ENCODE measurements at regions not wholly inside any gene's neighbourhood (a gene's known extent, or its start where the extent isn't known, plus 50 kb on each side); places are given as distances from the start of the nearest gene placed in this dataset.
A peak's percentile ranks its signal among the peaks of the same experiment; 100 is the strongest.

DNA sequence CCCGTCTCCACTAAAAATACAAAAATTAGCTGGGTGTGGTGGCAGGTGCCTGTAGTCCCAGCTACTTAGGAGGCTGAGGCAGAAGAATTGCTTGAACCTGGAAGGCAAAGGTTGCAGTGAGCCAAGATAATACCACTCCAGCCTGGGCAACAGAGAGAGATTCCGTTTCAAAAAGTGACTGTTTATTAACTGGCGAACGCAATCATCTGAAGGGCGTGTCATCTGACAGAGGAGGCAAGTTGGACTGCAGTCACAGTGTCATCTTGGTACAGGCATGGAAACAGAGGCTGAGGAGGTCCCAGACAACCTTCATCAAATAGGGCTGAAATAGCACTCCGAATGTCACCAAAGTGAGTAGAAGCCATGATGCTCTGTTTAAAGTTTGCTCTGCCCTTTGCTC, 75.3 kb upstream of the NFE2L3 start:
- ChIA-PET CTCF (interaction anchor here (0.7 kb wide), 1 partner anchor 36 kb away, joined by 3 read pairs; no protein-coding TSS in a partner anchor), POLR2A (ENCODE audit: low non-redundant PET) (no interaction called here)
- no peak overlapping the region for H3K27ac ChIP-seq
- no peak for DNase-seq (ENCODE audit: low spot score)
- TF ChIP-seq, protein P1, sequence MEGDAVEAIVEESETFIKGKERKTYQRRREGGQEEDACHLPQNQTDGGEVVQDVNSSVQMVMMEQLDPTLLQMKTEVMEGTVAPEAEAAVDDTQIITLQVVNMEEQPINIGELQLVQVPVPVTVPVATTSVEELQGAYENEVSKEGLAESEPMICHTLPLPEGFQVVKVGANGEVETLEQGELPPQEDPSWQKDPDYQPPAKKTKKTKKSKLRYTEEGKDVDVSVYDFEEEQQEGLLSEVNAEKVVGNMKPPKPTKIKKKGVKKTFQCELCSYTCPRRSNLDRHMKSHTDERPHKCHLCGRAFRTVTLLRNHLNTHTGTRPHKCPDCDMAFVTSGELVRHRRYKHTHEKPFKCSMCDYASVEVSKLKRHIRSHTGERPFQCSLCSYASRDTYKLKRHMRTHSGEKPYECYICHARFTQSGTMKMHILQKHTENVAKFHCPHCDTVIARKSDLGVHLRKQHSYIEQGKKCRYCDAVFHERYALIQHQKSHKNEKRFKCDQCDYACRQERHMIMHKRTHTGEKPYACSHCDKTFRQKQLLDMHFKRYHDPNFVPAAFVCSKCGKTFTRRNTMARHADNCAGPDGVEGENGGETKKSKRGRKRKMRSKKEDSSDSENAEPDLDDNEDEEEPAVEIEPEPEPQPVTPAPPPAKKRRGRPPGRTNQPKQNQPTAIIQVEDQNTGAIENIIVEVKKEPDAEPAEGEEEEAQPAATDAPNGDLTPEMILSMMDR (conservative IDR thresholded peaks at IDR 0.05; ENCODE audit: low read depth): no peak

- peak; percentile 48 for DNase-seq (ENCODE audit: low spot score)
- POLR2A ChIA-PET (ENCODE audit: low non-redundant PET): no interaction called here
- TF ChIP-seq, protein P1 (conservative IDR thresholded peaks at IDR 0.05; ENCODE audit: low read depth): peak; percentile 24
- no peak overlapping the region for H3K27ac ChIP-seq
- CTCF ChIA-PET: interaction anchor here (0.5 to 1.2 kb wide), 5 partner anchors 77 to 1157 kb away, joined by 3 to 4 read pairs (median 3); no protein-coding TSS in a partner anchor
Measured at GRCh38 chr7:26078437-26079336, 73.3 kb upstream of the NFE2L3 start.

DNA sequence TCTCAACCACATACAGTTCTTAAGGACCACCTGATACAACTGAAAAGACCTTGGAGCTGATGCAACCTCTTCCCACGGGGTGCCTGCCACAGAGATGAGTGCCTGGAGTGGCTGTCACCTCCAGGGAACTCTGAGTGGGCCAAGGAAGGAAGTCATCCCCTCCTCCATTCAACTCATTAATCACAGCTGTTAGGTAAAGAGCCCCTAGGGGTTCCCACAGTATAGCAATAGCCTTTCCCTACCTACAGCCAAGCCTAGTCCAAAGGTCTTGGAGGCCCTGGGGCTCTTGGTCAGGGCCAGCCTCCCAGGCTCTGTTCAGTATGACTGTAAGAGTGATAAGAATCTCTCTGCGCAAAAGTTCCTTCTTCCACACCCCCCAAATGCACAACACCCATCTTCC, 70.4 kb upstream of the NFE2L3 start:
- DNase-seq (ENCODE audit: low spot score): no peak
- ChIA-PET CTCF (no interaction called here), POLR2A (ENCODE audit: low non-redundant PET) (no interaction called here)

GRCh38 chr7:26083113-26083512, 68.9 kb upstream of the NFE2L3 start:
- CTCF ChIA-PET: interaction anchor here (1.3 kb wide), 1 partner anchor 282 kb away, joined by 3 read pairs; no protein-coding TSS in a partner anchor

More for the DNA sequence above, 70.4 kb upstream of the NFE2L3 start:
- TF ChIP-seq, protein P1 (conservative IDR thresholded peaks at IDR 0.05; ENCODE audit: low read depth): no peak
- H3K27ac ChIP-seq: no peak overlapping the region

DNA sequence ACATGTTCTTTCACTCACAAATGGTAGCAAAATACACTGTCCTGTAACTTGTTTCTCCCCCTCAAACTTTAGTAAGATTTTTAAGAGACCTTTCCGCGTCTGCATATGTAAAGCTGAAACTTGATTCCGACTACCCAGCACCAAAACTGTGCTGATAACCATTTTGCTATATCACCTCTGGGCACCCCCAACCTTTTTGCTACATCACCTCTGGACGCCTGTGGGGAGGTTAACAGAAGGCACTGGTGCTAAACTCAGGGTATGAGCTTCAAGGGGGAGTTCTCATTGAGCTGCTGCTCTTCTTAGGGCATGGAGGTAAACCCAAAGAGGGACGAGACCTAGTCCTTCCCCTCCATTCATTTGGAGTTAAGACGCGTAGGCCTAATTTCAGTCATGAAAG, 67.6 kb upstream of the NFE2L3 start:
- ChIA-PET CTCF (no interaction called here), POLR2A (ENCODE audit: low non-redundant PET) (no interaction called here)
- TF ChIP-seq, protein P1 (conservative IDR thresholded peaks at IDR 0.05; ENCODE audit: low read depth): no peak
- DNase-seq (ENCODE audit: low spot score): no peak
- H3K27ac ChIP-seq: no peak overlapping the region

More at GRCh38 chr7:26083113-26083512, 68.9 kb upstream of the NFE2L3 start:
- TF ChIP-seq, protein P1 (conservative IDR thresholded peaks at IDR 0.05; ENCODE audit: low read depth): no peak
- POLR2A ChIA-PET (ENCODE audit: low non-redundant PET): no interaction called here
- H3K27ac ChIP-seq: no peak overlapping the region
- DNase-seq (ENCODE audit: low spot score): peak; percentile 56

GRCh38 chr7:26085771-26086170, 66.2 kb upstream of the NFE2L3 start:
- H3K27ac ChIP-seq: no peak overlapping the region
- ChIA-PET POLR2A (ENCODE audit: low non-redundant PET) (no interaction called here), CTCF (interaction anchor here (0.6 to 0.7 kb wide), 2 partner anchors 113 to 671 kb away, joined by 3 to 4 read pairs; no protein-coding TSS in a partner anchor)
- no peak for DNase-seq (ENCODE audit: low spot score)
- TF ChIP-seq, protein P1 (conservative IDR thresholded peaks at IDR 0.05; ENCODE audit: low read depth): no peak

All from RWPE1 (cell line).